Suprapubic skin (tissue), 4 donors: ENCODE measurements at regions not wholly inside any gene's neighbourhood (a gene's known extent, or its start where the extent isn't known, plus 50 kb on each side); places are given as distances from the start of the nearest gene placed in this dataset.
"Not testable (repeated sequence)": the region's sequence is repeated elsewhere in the genome, so short reads cannot be mapped to it uniquely, and the experiment has no call there.

Source experiments
- DNase-seq, 2 donors: peaks; one replicate each; pipeline ENCODE4 v3.0.0-alpha.2; 2019; ENCODE audit warnings: low spot score in 2 of 2
- H3K27ac ChIP-seq: fragments of 200-600 bp; sonication (generic); one replicate; pipeline ENCODE4 v1.5.1; 2019
- H3K27me3 ChIP-seq: fragments of 200-600 bp; sonication (generic); one replicate; pipeline ENCODE4 v1.5.1; 2019
- H3K36me3 ChIP-seq: fragments of 200-600 bp; sonication (generic); one replicate; pipeline ENCODE4 v1.5.1; 2019
- H3K4me1 ChIP-seq: fragments of 200-600 bp; sonication (generic); one replicate; pipeline ENCODE4 v1.5.1; 2019
- H3K4me3 ChIP-seq: fragments of 200-600 bp; sonication (generic); one replicate; pipeline ENCODE4 v1.5.1; 2019; ENCODE audit warnings: mild to moderate bottlenecking
- H3K9me3 ChIP-seq: fragments of 200-600 bp; sonication (generic); one replicate; pipeline ENCODE4 v1.5.1; 2019
- EP300 ChIP-seq: sonication (generic); formaldehyde crosslinking; IDR thresholded peaks from one replicate; pipeline ENCODE4 v1.6.1; 2017; ENCODE audit warnings: antibody characterized with exemption
- POLR2A ChIP-seq, 2 donors: fragments of 450-650 bp; IDR thresholded peaks; one replicate each; pipeline ENCODE4 v1.6.1; 2017; ENCODE audit warnings: antibody characterized with exemption in 2 of 2, mild to moderate bottlenecking in 2 of 2, moderate library complexity in 2 of 2
- POLR2AphosphoS5 ChIP-seq, 3 donors: sonication (generic); formaldehyde crosslinking; IDR thresholded peaks; one replicate each; pipeline ENCODE4 v1.6.1; 2017; ENCODE audit warnings: antibody characterized with exemption in 3 of 3
- WGBS: methylation state at CpG from one replicate; pipeline ENCODE4 v1.1.5; 2018; 5-methylcytosine and 5-hydroxymethylcytosine counted together
- TF ChIP-seq, protein P1 (sequence below), 2 donors: fragments of 200-600 bp in 1 of 2; fragments of 450-650 bp in 1 of 2; sonication (generic) in 1 of 2; IDR thresholded peaks; one replicate each; pipeline ENCODE4 v1.5.1; 2016 to 2019; ENCODE audit warnings: antibody characterized with exemption in 2 of 2, mild to moderate bottlenecking in 1 of 2, moderate library complexity in 1 of 2

DNA sequence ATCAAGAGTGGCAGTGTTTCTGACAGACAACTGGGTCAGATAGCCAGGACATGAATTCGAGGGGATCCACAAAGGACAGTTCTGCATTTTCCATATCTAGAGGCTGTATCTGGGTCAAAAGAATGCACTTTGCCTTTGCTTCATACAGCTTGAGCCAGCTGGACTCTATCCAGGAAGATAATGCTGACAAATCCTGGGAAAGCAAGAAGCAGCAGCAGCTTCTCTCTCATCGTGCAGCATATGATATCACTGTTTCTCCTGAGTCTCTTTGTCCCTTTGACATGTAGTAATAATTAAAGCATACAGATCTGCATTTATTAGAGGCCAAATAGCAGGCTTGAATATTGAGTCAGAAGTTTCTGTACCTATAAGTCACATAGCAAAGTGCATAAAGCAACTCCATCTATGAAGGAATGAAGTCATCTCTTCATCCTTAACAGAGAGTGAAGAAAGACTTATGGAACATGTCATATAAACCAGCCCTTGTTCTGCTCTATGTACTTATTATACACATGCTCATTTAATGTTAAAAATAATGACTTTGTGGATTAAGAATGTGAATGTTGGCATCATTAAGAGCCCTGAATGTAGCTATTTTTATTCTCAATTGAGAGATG, 236.8 kb upstream of the GBE1 start:
- no peaks in the 10 kb centered on the region for H3K9me3 ChIP-seq
- H3K27ac ChIP-seq: no peak overlapping the region
- H3K36me3 ChIP-seq: no peaks in the 10 kb centered on the region
- H3K4me3 ChIP-seq: no peak overlapping the region
- DNase-seq: no peak
- H3K27me3 ChIP-seq: no peaks in the 10 kb centered on the region
- H3K4me1 ChIP-seq: peaks cover 2% of the 10 kb centered on the region
- no peak for TF ChIP-seq POLR2A (IDR thresholded peaks at IDR 0.05)
- TF ChIP-seq, protein P1, sequence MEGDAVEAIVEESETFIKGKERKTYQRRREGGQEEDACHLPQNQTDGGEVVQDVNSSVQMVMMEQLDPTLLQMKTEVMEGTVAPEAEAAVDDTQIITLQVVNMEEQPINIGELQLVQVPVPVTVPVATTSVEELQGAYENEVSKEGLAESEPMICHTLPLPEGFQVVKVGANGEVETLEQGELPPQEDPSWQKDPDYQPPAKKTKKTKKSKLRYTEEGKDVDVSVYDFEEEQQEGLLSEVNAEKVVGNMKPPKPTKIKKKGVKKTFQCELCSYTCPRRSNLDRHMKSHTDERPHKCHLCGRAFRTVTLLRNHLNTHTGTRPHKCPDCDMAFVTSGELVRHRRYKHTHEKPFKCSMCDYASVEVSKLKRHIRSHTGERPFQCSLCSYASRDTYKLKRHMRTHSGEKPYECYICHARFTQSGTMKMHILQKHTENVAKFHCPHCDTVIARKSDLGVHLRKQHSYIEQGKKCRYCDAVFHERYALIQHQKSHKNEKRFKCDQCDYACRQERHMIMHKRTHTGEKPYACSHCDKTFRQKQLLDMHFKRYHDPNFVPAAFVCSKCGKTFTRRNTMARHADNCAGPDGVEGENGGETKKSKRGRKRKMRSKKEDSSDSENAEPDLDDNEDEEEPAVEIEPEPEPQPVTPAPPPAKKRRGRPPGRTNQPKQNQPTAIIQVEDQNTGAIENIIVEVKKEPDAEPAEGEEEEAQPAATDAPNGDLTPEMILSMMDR (IDR thresholded peaks at IDR 0.05): no peak
- no peak for TF ChIP-seq POLR2AphosphoS5 (IDR thresholded peaks at IDR 0.05)
- no peak for TF ChIP-seq EP300
- WGBS: 21% methylated on average over 2 of the region's 2 CpGs

DNA sequence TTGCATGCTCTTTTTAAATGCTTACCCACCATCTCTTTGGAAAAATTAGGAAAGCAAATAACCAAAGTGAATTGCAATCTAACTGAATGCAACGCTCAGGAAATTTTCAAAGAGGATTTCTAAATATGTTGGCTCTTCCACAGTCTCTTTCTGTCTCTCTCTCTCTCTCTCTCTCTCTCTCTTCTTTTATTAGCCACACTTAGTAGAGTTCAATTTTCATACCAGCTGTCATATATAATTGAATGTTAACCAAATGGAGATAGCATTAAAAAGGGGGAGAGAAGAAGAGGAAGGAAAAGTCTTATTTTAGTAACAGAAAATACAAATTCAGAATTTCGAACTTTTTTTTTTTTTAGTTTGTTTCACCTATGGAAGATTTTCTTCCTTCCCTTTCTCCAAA, 235.9 kb upstream of the GBE1 start:
- no peaks in the 10 kb centered on the region for H3K36me3 ChIP-seq
- H3K4me3 ChIP-seq: no peak overlapping the region
- no peaks in the 10 kb centered on the region for H3K27me3 ChIP-seq
- 67% methylated on average over 2 of the region's 2 CpGs for WGBS
- H3K9me3 ChIP-seq: no peaks in the 10 kb centered on the region
- TF ChIP-seq EP300 (no peak), POLR2A (IDR thresholded peaks at IDR 0.05) (no peak), POLR2AphosphoS5 (IDR thresholded peaks at IDR 0.05) (no peak)
- TF ChIP-seq, protein P1 (IDR thresholded peaks at IDR 0.05): no peak
- H3K27ac ChIP-seq: no peak overlapping the region
- DNase-seq: no peak
- H3K4me1 ChIP-seq: peaks cover 2% of the 10 kb centered on the region

DNA sequence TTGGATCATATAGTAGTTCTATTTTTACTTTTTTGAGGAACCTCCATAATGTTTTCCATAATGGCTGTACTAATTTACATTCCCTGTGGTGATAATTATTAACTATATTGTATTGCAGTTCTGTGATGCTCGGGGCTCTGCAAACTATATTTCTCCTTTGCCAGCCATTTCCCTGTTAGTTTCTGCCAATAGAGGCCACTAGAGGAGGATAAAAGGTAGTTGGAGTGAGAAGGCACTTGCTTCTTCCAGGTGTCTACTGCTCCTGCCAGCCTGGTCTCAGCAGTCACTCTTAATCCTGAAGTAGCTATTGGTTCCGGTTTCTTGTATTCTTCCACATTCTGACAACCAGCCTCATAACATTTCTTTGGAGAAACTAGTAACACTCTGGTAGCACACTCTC, 233.9 kb upstream of the GBE1 start:
- no peak overlapping the region for H3K27ac ChIP-seq
- no peak for DNase-seq
- H3K27me3 ChIP-seq: no peaks in the 10 kb centered on the region
- H3K9me3 ChIP-seq: no peaks in the 10 kb centered on the region
- TF ChIP-seq POLR2AphosphoS5 (IDR thresholded peaks at IDR 0.05) (no peak), EP300 (no peak), POLR2A (IDR thresholded peaks at IDR 0.05) (no peak)
- TF ChIP-seq, protein P1 (IDR thresholded peaks at IDR 0.05): no peak
- peaks cover 2% of the 10 kb centered on the region for H3K4me1 ChIP-seq
- no peaks in the 10 kb centered on the region for H3K36me3 ChIP-seq
- 100% methylated on average over 2 of the region's 2 CpGs for WGBS
- H3K4me3 ChIP-seq: no peak overlapping the region

DNA sequence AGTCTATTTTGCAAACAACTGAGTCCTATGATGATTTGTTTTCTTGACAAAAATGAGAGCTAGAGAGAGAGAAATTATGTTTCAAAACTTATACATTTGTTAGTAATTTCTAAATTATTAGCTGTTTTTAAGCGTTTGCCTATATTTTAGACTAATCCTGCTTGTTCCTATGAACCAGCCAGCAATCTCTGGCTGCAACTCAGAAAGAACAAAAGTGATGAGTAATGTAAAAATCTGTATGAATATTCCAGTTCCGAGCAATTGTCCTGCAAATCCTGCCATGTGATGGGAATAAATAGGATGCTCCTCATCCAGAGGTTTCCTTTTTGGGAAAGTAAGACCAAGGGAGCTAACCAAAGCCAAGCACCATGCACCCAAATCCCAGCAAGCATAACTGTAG, 228.3 kb upstream of the GBE1 start:
- peaks cover 5% of the 10 kb centered on the region for H3K9me3 ChIP-seq
- no peaks in the 10 kb centered on the region for H3K27me3 ChIP-seq
- DNase-seq: no peak
- no peak overlapping the region for H3K4me3 ChIP-seq
- no peaks in the 10 kb centered on the region for H3K36me3 ChIP-seq
- WGBS: 67% methylated on average over 2 of the region's 2 CpGs
- TF ChIP-seq EP300: no peak
- TF ChIP-seq POLR2AphosphoS5 (IDR thresholded peaks at IDR 0.05): no peak
- TF ChIP-seq POLR2A (IDR thresholded peaks at IDR 0.05): no peak
- TF ChIP-seq, protein P1 (IDR thresholded peaks at IDR 0.05): no peak
- H3K27ac ChIP-seq: no peak overlapping the region
- H3K4me1 ChIP-seq: no peaks in the 10 kb centered on the region

DNA sequence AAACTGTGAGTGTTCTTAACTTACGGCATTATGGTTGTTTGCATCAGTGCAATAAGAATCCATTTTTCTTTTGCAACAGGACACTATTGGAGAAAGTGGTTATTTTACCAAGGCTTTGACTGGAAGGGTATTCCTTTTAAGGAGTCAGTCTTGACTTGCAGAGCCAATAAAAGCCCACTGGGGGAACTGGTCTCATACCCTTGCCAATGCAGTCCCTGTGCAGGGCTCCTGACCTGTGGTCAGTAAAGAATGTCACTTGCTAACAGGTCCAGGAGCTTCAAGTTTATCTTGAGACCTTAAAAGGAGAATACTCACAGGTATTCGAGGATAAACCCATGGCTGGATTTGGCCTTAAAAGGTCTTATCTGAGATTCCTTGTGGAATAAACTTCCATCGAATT, 227.8 kb upstream of the GBE1 start:
- H3K9me3 ChIP-seq: peaks cover 5% of the 10 kb centered on the region
- no peaks in the 10 kb centered on the region for H3K36me3 ChIP-seq
- H3K27ac ChIP-seq: no peak overlapping the region
- H3K4me1 ChIP-seq: no peaks in the 10 kb centered on the region
- no peaks in the 10 kb centered on the region for H3K27me3 ChIP-seq
- H3K4me3 ChIP-seq: no peak overlapping the region
- 88% methylated on average over 3 of the region's 3 CpGs for WGBS
- TF ChIP-seq EP300 (no peak), POLR2AphosphoS5 (IDR thresholded peaks at IDR 0.05) (no peak), POLR2A (IDR thresholded peaks at IDR 0.05) (no peak)
- TF ChIP-seq, protein P1 (IDR thresholded peaks at IDR 0.05): no peak
- no peak for DNase-seq

DNA sequence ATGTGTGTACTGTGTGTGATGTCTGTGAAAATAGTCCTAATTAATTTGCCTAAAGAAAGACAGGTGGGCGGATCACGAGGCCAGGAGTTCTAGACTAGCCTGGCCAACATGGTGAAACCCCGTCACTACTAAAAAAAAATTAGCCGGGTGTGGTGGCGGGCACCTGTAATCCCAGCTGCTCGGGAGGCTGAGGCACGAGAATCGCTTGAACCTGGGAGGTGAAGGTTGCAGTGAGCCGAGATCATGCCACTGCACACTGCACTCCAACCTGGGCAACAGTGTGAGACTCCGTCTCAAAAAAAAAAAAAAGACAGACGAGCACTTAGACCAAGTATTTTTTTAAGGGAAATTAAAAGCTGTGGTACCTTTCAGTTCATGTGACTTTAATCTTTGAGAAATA, 226.0 kb upstream of the GBE1 start:
- H3K4me3 ChIP-seq, H3K36me3 ChIP-seq, H3K27me3 ChIP-seq, H3K27ac ChIP-seq, H3K9me3 ChIP-seq, DNase-seq, H3K4me1 ChIP-seq: not testable (repeated sequence)
- 96% methylated on average over 11 of the region's 11 CpGs for WGBS
